ACHN (cell line): ENCODE measurements at regions not wholly inside any gene's neighbourhood (a gene's known extent, or its start where the extent isn't known, plus 50 kb on each side); places are given as distances from the start of the nearest gene placed in this dataset.

Experiments used
- DNase-seq: peaks from one replicate; pipeline ENCODE4 v3.0.0-alpha.2; 2015
- in situ Hi-C: cut with HindIII; loops from 2 replicates; pipeline ENCODE4 v1.10.0; 2017; ENCODE audit warnings: low sequenced_read_pairs, low pct_ligation_motif_present, low pct_unique_long_range_greater_than_20kb

GRCh38 chr4:189265515-189265914 lies 675.2 kb upstream of the FRG1 start:
- no peak for DNase-seq
- in situ Hi-C loops, result no loop called here

- in situ Hi-C loops, result no loop called here
- DNase-seq, result no peak
Observed at GRCh38 chr4:189267312-189267965, 673.2 kb upstream of the FRG1 start.

DNA sequence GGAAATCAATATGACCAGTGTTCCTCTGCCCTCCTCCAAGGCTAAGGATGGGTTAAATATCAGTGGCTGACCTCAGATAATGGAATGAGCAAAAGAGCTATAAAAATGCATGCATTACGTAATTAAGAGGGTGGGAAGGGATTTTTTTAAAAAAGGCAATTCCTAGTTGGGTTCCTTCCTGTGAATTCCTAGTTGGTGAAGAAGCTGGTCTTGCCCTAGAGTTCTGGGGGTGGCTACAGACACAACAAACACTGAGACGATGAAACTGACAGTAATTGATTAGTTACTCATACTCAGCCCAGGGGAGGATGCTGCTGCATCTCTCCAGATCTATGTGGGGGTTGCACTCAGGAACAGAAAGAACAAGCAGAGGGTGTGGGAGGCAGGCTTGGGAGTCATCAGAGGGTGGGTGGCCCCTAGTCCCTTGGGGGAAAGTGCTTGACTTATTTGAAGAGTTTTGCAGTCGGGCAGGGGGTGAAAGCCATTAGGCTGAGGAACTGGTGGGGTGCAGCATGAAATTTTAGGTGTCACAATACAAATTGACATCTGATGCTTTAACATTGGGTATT lies 662.0 kb upstream of the FRG1 start:
- no peak for DNase-seq
- in situ Hi-C loops, result no loop called here

GRCh38 chr4:189279188-189279587 lies 661.5 kb upstream of the FRG1 start:
- in situ Hi-C loops, result no loop called here

DNA sequence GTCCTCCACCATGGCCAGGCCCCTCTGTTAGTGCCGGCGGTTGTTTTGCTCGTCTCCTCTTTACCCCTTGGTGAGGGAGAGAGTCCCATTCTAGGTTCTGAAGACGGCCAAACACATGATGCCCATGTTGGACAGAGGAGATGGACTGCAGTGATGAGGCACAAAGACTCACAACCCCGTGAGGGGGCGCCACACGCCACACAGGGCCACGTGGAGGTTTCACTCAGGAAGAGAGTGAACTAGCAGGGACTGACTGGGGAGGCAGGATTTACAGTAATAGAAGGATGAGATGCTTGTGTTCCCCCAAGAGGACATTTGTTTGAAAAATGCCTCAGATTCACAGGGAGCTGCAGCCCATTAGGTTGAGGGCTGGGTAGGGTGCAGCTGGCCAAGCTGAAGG lies 655.3 kb upstream of the FRG1 start:
- in situ Hi-C loops, result no loop called here

More at GRCh38 chr4:189279188-189279587, 661.5 kb upstream of the FRG1 start:
- DNase-seq, result no peak

DNA sequence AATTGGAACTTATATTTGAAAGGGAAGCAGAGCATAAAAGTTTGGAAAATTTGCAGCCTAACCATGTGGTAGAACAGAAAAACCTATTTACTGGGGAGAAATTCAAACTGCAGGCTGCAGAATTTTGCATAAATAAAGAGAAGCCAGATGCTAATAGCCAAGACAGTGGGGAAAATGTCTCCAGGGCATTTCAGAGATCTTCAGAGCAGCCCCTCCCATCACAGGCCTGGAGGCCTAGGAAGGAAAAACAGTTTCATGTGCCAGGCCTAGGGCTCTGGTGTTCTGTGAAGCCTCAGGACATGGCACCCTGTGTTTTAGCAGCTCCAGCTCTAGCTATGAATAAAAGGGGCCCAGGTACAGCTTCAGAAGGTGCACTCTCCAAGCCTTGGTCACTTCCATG lies 648.7 kb upstream of the FRG1 start:
- DNase-seq, result no peak
- in situ Hi-C loops, result no loop called here

More for the DNA sequence above, 655.3 kb upstream of the FRG1 start:
- DNase-seq, result no peak

GRCh38 chr4:189293459-189293858 lies 647.2 kb upstream of the FRG1 start:
- in situ Hi-C loops, result no loop called here
- no peak for DNase-seq

GRCh38 chr4:189294574-189294973 lies 646.1 kb upstream of the FRG1 start:
- in situ Hi-C loops, result no loop called here
- DNase-seq, result no peak

GRCh38 chr4:189299706-189300105 lies 641.0 kb upstream of the FRG1 start:
- in situ Hi-C loops, result no loop called here
- DNase-seq, result no peak

- DNase-seq, result no peak
- in situ Hi-C loops, result no loop called here
Observed at GRCh38 chr4:189301692-189302091, 639.0 kb upstream of the FRG1 start.

DNA sequence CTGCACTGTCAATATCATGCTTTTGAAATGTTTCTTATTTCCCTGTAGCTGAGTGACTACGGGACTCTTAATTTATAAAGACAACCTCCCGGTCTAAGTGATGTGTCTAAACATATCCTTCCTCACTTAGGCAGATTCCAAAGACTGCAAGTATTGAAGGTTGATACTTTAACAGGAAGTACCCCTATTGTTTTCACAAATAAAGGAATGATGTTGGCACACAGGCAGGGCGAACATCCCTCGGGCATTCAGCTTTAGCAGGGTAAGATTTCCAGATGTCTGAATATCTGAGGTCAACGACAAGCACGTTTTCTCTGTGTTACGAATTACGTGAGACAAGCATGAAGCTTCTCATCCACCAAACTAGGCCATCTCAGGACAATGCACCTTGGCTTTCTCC lies 638.0 kb upstream of the FRG1 start:
- no peak for DNase-seq
- in situ Hi-C loops, result no loop called here

DNA sequence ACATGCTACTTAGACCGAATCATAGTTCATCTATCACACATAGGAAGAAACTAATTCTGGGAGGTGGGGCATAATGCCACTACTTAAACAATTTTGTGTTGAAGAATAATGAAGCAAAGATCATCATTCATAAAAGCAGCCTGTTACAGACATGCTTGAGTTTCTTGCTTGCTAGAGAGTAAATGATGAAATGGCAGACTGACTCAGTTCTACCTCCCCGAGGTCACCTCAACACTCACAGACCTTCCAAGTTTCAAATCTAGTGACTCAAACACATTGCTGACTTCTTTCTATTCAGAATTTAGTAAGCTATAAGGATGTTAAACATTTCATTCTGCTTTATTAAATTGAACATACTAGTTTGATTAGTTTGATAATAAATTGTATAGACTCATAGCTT lies 636.5 kb upstream of the FRG1 start:
- in situ Hi-C loops, result no loop called here
- no peak for DNase-seq

GRCh38 chr4:189304809-189305208 lies 635.9 kb upstream of the FRG1 start:
- in situ Hi-C loops, result no loop called here
- DNase-seq, result no peak

GRCh38 chr4:189305500-189305899 lies 635.2 kb upstream of the FRG1 start:
- in situ Hi-C loops, result no loop called here

GRCh38 chr4:189311251-189311650 lies 629.4 kb upstream of the FRG1 start:
- no peak for DNase-seq
- in situ Hi-C loops, result no loop called here

More at GRCh38 chr4:189305500-189305899, 635.2 kb upstream of the FRG1 start:
- no peak for DNase-seq

DNA sequence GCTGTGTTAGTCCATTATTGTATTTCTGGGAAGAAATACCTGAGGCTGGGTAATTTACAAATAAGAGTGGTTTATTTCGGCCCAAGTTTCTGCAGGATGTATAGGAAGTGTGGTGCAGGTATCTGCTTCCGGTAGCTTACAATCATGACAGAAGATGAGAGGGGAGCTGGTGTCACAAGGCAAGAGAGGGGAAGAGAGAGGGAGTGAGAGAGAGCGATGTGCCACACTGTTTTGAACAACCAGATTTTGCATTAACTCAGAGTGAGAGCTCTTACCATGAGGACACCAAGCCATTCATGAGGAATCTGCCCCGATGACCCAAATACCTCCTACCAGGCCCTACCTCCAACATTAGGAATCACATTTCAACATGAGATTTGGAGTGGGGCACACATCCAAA lies 627.6 kb upstream of the FRG1 start:
- in situ Hi-C loops, result no loop called here
- no peak for DNase-seq

DNA sequence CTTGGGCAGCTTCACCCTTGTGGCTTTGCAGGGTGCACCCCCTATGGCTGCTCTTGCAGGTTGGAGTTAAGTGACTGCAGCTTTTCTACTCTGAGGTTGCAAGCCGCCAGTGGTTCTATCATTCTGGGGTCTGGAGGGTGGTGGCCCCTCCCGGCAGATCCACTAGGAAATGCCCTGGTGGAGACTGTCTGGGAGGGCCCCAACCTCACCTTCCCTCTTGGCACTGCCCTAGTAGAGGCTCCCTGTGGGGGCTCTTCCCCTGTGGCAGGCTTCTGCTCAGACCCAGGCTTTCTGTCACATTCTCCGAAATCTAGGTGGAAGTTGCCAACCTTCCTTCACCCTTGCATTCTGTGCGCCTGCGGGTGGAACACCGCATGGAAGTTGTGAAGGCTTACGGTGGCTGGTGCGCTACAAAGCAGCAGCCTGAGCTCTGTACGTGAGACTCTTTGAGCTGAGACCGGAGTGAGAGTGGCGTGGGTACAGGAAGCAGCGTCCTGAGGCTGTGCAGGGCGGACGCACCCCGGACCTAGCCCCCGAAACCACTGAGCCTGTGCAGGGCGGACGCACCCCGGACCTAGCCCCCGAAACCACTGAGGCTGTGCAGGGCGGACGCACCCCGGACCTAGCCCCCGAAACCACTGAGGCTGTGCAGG lies 626.7 kb upstream of the FRG1 start:
- in situ Hi-C loops, result no loop called here
- DNase-seq, result no peak

GRCh38 chr4:189322426-189322825 lies 618.2 kb upstream of the FRG1 start:
- in situ Hi-C loops, result no loop called here
- no peak for DNase-seq

DNA sequence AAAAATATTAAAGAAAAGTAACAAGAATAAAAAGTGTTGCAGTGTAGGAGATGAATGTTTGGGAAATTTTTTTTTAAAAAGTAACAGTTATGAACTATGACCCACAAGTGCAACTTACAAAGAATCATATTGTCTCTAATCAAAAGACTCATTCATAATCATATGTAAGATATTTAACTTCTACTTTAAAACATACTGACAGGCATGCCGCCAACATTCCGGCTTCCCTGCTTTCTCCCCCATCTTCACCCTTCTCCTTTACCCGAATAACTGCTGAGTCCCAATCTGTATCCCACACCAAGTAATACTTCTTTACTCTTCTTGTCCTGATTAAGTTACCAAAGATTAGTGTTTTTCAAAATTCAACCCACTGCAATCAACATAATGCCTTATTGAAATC lies 598.8 kb upstream of the FRG1 start:
- in situ Hi-C loops, result no loop called here
- DNase-seq, result no peak

DNA sequence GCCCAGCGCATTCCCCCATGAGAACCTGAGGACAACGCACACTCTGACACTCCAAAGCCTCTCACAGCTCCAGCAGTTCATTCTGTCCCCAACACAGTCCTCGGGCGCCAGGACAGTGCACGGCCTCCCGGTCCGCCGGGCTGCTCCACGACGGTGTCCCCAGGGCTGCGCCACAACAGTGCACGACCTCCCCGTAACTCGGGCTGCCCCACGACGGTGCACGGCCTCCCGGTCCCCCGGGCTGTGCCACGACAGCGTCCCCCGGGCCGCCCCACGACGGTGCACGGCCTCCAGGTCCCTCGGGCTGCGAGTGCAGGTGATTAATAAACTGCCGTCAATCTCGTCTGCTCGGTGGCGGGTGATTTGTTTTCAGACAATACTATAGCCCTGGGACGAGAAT lies 585.1 kb upstream of the FRG1 start:
- in situ Hi-C loops, result no loop called here
- no peak for DNase-seq
